ENCODE measurements at regions not wholly inside any gene's neighbourhood (a gene's known extent, or its start where the extent isn't known, plus 50 kb on each side); places are given as distances from the start of the nearest gene placed in this dataset.

DNA sequence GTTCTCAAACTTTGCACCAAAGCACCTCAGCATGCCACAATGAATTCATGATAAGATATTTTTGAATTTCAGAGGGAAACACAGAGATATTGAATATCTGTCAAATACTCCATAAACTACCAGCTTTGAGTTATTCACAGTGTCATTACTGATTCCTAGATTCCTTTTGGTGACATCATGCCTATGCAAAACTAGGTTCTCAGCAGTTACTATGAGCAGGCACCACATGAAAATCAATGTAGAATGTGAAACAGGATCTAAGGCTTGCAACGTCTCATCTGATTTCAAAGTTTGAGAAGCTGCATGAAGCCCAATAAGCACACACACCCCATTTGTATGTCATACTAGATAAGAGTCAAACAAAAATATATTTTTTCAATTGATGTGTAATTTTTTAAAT is 426.5 kb downstream of the NR2F1-AS1 start:
- TF ChIP-seq, protein P1, sequence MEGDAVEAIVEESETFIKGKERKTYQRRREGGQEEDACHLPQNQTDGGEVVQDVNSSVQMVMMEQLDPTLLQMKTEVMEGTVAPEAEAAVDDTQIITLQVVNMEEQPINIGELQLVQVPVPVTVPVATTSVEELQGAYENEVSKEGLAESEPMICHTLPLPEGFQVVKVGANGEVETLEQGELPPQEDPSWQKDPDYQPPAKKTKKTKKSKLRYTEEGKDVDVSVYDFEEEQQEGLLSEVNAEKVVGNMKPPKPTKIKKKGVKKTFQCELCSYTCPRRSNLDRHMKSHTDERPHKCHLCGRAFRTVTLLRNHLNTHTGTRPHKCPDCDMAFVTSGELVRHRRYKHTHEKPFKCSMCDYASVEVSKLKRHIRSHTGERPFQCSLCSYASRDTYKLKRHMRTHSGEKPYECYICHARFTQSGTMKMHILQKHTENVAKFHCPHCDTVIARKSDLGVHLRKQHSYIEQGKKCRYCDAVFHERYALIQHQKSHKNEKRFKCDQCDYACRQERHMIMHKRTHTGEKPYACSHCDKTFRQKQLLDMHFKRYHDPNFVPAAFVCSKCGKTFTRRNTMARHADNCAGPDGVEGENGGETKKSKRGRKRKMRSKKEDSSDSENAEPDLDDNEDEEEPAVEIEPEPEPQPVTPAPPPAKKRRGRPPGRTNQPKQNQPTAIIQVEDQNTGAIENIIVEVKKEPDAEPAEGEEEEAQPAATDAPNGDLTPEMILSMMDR (IDR thresholded peaks at IDR 0.05): no peak
- TF ChIP-seq POLR2A (IDR thresholded peaks at IDR 0.05): no peak

Measured in heart left ventricle (tissue), 13 donors.